ENCODE measurements at regions not wholly inside any gene's neighbourhood (a gene's known extent, or its start where the extent isn't known, plus 50 kb on each side); places are given as distances from the start of the nearest gene placed in this dataset.

DNA sequence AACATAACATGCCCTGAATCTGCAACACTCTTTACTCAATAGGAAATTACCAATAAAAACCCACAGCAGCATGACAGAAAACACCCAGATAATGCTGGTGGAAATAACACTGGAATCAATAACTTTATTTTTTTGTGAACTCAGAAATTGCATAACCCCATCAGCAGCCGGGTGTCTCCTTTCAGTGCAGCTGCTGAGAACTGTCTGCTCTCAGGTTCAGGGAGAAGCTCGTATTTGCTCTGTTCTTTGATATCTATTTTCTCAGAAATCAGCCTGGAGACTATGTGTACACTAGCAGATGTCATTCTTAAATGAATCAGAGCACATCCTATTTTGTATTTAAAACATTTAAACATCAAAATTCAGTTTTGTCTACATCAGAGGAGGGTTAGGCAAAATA is 506.0 kb downstream of the POM121L12 start:
- H3K9me3 ChIP-seq = no peaks in the 10 kb centered on the region
- H3K36me3 ChIP-seq = no peaks in the 10 kb centered on the region
- WGBS, 2 donors = 42 to 56% methylated on average over 2 of the region's 2 CpGs
- TF ChIP-seq, protein P1, sequence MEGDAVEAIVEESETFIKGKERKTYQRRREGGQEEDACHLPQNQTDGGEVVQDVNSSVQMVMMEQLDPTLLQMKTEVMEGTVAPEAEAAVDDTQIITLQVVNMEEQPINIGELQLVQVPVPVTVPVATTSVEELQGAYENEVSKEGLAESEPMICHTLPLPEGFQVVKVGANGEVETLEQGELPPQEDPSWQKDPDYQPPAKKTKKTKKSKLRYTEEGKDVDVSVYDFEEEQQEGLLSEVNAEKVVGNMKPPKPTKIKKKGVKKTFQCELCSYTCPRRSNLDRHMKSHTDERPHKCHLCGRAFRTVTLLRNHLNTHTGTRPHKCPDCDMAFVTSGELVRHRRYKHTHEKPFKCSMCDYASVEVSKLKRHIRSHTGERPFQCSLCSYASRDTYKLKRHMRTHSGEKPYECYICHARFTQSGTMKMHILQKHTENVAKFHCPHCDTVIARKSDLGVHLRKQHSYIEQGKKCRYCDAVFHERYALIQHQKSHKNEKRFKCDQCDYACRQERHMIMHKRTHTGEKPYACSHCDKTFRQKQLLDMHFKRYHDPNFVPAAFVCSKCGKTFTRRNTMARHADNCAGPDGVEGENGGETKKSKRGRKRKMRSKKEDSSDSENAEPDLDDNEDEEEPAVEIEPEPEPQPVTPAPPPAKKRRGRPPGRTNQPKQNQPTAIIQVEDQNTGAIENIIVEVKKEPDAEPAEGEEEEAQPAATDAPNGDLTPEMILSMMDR (IDR thresholded peaks at IDR 0.05) = no peak
- TF ChIP-seq POLR2AphosphoS5 (IDR thresholded peaks at IDR 0.05) (no peak), POLR2A (IDR thresholded peaks at IDR 0.05) (no peak), EP300 (IDR thresholded peaks at IDR 0.05) (no peak)
- H3K4me1 ChIP-seq = no peaks in the 10 kb centered on the region
- no peak overlapping the region for H3K4me3 ChIP-seq
- DNase-seq = no peak
- ATAC-seq (ENCODE audit: low FRiP score in 2 of 2) = no peak
- no peak overlapping the region for H3K27ac ChIP-seq
- no peaks in the 10 kb centered on the region for H3K27me3 ChIP-seq

DNA sequence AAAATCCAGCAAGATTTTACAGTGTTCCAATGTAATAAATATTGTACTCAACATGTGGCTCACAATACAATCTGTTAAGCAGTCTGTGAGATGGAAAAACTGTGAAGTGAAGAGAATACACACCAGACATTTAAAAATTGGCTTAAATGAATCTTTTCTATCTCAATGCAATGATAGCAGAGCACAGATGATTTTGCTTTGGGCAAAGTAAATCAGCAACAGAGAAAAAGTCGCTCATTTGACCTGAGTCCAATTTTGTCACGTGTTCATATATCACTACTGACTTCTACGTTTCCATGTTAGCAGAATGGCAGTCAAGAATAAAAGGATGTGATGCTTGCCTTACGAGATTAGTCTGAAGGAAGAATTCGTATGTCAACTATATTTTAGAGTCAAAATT is 506.7 kb downstream of the POM121L12 start:
- DNase-seq = no peak
- Histone ChIP-seq H3K27me3 (no peaks in the 10 kb centered on the region), H3K4me1 (no peaks in the 10 kb centered on the region), H3K36me3 (no peaks in the 10 kb centered on the region), H3K9me3 (no peaks in the 10 kb centered on the region), H3K4me3 (no peak overlapping the region), H3K27ac (no peak overlapping the region)
- TF ChIP-seq EP300 (IDR thresholded peaks at IDR 0.05) = no peak
- TF ChIP-seq, protein P1 (IDR thresholded peaks at IDR 0.05) = no peak
- TF ChIP-seq POLR2A (IDR thresholded peaks at IDR 0.05) = no peak
- TF ChIP-seq POLR2AphosphoS5 (IDR thresholded peaks at IDR 0.05) = no peak
- WGBS, 2 donors = 76 to 82% methylated on average over 5 of the region's 5 CpGs
- ATAC-seq (ENCODE audit: low FRiP score in 2 of 2) = no peak

Small RNA genes in the stretch of these regions (small RNA-seq; reads per million reads assigned to genes)
- 0 reads per million in 4 donors for gene RN7SKP218
- 0 reads per million in 4 donors for gene RNU1-14P
